ENCODE measurements at regions not wholly inside any gene's neighbourhood (a gene's known extent, or its start where the extent isn't known, plus 50 kb on each side); places are given as distances from the start of the nearest gene placed in this dataset.
"Not testable (repeated sequence)": the region's sequence is repeated elsewhere in the genome, so short reads cannot be mapped to it uniquely, and the experiment has no call there.

DNA sequence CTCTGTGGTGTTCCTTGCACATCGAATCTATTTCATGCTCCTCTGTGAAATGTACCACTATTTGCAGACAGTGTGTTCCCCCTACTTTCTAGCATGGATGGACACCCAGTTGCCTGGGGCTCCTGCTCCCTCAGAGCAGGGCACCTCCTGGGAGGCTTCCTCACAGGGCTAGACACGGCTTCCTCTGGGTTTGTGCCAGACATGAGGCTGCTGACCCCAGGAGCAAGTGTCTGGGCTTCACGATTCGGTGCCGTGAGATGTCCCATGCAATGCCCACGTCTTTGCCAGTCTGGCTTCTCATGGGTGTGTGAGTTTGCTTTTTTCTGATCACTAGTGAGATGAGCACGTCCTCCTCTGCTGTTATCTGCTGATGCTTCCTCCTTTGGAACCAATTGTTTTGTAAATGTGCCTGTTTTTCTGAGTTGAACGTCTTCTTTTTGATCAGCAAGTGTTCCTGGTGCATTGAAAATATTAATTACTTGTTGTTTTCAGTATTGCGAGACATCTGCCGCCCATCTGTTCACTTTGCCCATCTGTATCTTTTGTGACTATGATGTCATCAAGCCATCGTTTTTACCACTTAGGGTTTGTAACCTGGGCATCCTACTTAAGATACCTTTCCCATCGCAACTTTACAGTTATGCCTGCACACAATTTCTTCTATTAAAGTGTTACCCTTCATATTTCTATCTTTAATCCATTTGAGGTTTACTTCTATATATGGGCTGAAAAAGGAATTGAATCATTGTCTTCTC is 92.0 kb downstream of the TTLL2 start:
- 87 to 91% methylated on average over 11 to 12 of the region's 12 CpGs for WGBS, 2 experiments (ENCODE audit: insufficient coverage in 1 of 2, insufficient read length in 1 of 2)
- Mint-ChIP-seq H3K27me3 (ENCODE audit: insufficient read depth) (no peaks in the 10 kb centered on the region), H3K27ac (no peak overlapping the region), H3K4me3 (no peak overlapping the region), H3K36me3 (ENCODE audit: low read depth) (no peaks in the 10 kb centered on the region), H3K4me1 (peaks cover 2% of the 10 kb centered on the region), H3K9me3 (peaks cover 3% of the 10 kb centered on the region)
- Histone ChIP-seq H3K4me3 (ENCODE audit: low read length) (no peak overlapping the region), H3K27ac (ENCODE audit: low read depth, low read length) (no peak overlapping the region), H3K4me1 (ENCODE audit: control insufficient read depth, insufficient read depth, low read length) (no peaks in the 10 kb centered on the region), H3K9me3 (ENCODE audit: control insufficient read depth, low read length) (no peaks in the 10 kb centered on the region), H3K27me3 (ENCODE audit: control insufficient read depth, insufficient read depth, low read length, poor library complexity, severe bottlenecking) (no peaks in the 10 kb centered on the region), H3K9ac (ENCODE audit: extremely low read depth, low read length, poor library complexity, severe bottlenecking) (no peak overlapping the region), H3K36me3 (ENCODE audit: control insufficient read depth, insufficient read depth, low read length) (no peaks in the 10 kb centered on the region)
- TF ChIP-seq CTCF (conservative IDR thresholded peaks at IDR 0.05) = no peak
- no peak for DNase-seq

DNA sequence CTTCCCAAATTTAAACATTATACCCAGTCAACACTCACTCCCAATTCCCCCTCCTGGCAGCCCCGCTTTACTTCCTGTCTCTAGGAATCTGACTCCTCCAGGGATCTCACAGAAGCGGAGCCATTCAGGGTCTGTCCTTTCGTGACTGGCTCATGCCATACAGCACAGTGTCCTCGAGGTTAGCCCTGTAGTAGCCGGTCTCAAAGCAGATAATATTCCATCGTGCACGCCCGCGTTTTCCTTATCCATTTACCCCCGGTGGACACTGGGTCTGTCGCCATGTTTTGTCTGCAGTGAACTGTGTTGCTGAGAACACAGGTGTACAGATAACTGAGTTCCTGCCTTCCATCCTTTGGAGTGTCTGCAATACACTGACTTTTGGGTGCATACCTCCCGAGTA is 95.3 kb downstream of the TTLL2 start:
- H3K9ac ChIP-seq (ENCODE audit: extremely low read depth, low read length, poor library complexity, severe bottlenecking) = no peak overlapping the region
- H3K4me1 ChIP-seq (ENCODE audit: control insufficient read depth, insufficient read depth, low read length) = no peaks in the 10 kb centered on the region
- no peak overlapping the region for H3K27ac Mint-ChIP-seq
- H3K27ac ChIP-seq (ENCODE audit: low read depth, low read length) = no peak overlapping the region
- H3K4me3 Mint-ChIP-seq = no peak overlapping the region
- H3K36me3 Mint-ChIP-seq (ENCODE audit: low read depth) = no peaks in the 10 kb centered on the region
- DNase-seq = no peak
- TF ChIP-seq CTCF (conservative IDR thresholded peaks at IDR 0.05) = no peak
- no peaks in the 10 kb centered on the region for H3K9me3 ChIP-seq (ENCODE audit: control insufficient read depth, low read length)
- no peaks in the 10 kb centered on the region for H3K36me3 ChIP-seq (ENCODE audit: control insufficient read depth, insufficient read depth, low read length)
- peaks cover 5% of the 10 kb centered on the region for H3K9me3 Mint-ChIP-seq
- no peak overlapping the region for H3K4me3 ChIP-seq (ENCODE audit: low read length)
- no peaks in the 10 kb centered on the region for H3K27me3 ChIP-seq (ENCODE audit: control insufficient read depth, insufficient read depth, low read length, poor library complexity, severe bottlenecking)
- H3K4me1 Mint-ChIP-seq = no peaks in the 10 kb centered on the region
- H3K27me3 Mint-ChIP-seq (ENCODE audit: insufficient read depth) = peaks cover 2% of the 10 kb centered on the region
- 88 to 89% methylated on average over 12 of the region's 12 CpGs for WGBS, 2 experiments (ENCODE audit: insufficient coverage in 1 of 2, insufficient read length in 1 of 2)

- TF ChIP-seq CTCF (conservative IDR thresholded peaks at IDR 0.05) = no peak
- peak overlapping the region; percentile 44 for H3K27ac ChIP-seq (ENCODE audit: low read depth, low read length)
- DNase-seq = no peak
- H3K36me3 Mint-ChIP-seq (ENCODE audit: low read depth) = no peaks in the 10 kb centered on the region
- no peaks in the 10 kb centered on the region for H3K9me3 ChIP-seq (ENCODE audit: control insufficient read depth, low read length)
- no peak overlapping the region for H3K4me3 ChIP-seq (ENCODE audit: low read length)
- WGBS, 2 experiments (ENCODE audit: insufficient coverage in 1 of 2, insufficient read length in 1 of 2) = 93 to 96% methylated on average over 24 to 39 of the region's 39 CpGs
- no peaks in the 10 kb centered on the region for H3K4me1 ChIP-seq (ENCODE audit: control insufficient read depth, insufficient read depth, low read length)
- H3K27ac Mint-ChIP-seq = no peak overlapping the region
- no peaks in the 10 kb centered on the region for H3K36me3 ChIP-seq (ENCODE audit: control insufficient read depth, insufficient read depth, low read length)
- no peak overlapping the region for H3K9ac ChIP-seq (ENCODE audit: extremely low read depth, low read length, poor library complexity, severe bottlenecking)
- peaks cover 2% of the 10 kb centered on the region for H3K27me3 Mint-ChIP-seq (ENCODE audit: insufficient read depth)
- no peak overlapping the region for H3K4me3 Mint-ChIP-seq
- H3K27me3 ChIP-seq (ENCODE audit: control insufficient read depth, insufficient read depth, low read length, poor library complexity, severe bottlenecking) = no peaks in the 10 kb centered on the region
- peaks cover 5% of the 10 kb centered on the region for H3K9me3 Mint-ChIP-seq
- H3K4me1 Mint-ChIP-seq = no peaks in the 10 kb centered on the region
Observed at GRCh38 chr6:167420858-167421766, 96.2 kb downstream of the TTLL2 start.

GRCh38 chr6:167421944-167422343 is 97.1 kb downstream of the TTLL2 start:
- not testable (repeated sequence) for H3K9me3 Mint-ChIP-seq; H3K27ac Mint-ChIP-seq; H3K9me3 ChIP-seq (ENCODE audit: control insufficient read depth, low read length); H3K36me3 Mint-ChIP-seq (ENCODE audit: low read depth); H3K27me3 ChIP-seq (ENCODE audit: control insufficient read depth, insufficient read depth, low read length, poor library complexity, severe bottlenecking); H3K4me3 Mint-ChIP-seq; H3K27me3 Mint-ChIP-seq (ENCODE audit: insufficient read depth); H3K4me3 ChIP-seq (ENCODE audit: low read length); H3K36me3 ChIP-seq (ENCODE audit: control insufficient read depth, insufficient read depth, low read length); H3K9ac ChIP-seq (ENCODE audit: extremely low read depth, low read length, poor library complexity, severe bottlenecking); H3K4me1 Mint-ChIP-seq; H3K27ac ChIP-seq (ENCODE audit: low read depth, low read length); H3K4me1 ChIP-seq (ENCODE audit: control insufficient read depth, insufficient read depth, low read length); DNase-seq
- WGBS, 2 experiments (ENCODE audit: insufficient coverage in 1 of 2, insufficient read length in 1 of 2) = no CpG with 5 or more reads among the region's 36 CpGs

Measured in endodermal cell (in vitro differentiated cells).